B cell (primary cell): ENCODE measurements at regions not wholly inside any gene's neighbourhood (a gene's known extent, or its start where the extent isn't known, plus 50 kb on each side); places are given as distances from the start of the nearest gene placed in this dataset.

Experiments used
- ATAC-seq: fragments of 200-7000 bp; cut with Tn5 transposase; one replicate; pipeline ENCODE4 v1.10.0; 2021; ENCODE audit warnings: low read depth, mild to moderate bottlenecking, moderate number of reproducible peaks, moderate library complexity
- CTCF ChIA-PET: fragments of 350-600 bp; sonication (Branson Sonifier 250); formaldehyde crosslinking; loops from one replicate; lab custom pipeline; 2021; ENCODE audit warnings: antibody characterized with exemption, inconsistent platforms; lab: Charles Lee
- POLR2A ChIA-PET: fragments of 350-600 bp; sonication (Branson Sonifier 250); formaldehyde crosslinking; loops from one replicate; lab custom pipeline; 2021; ENCODE audit warnings: antibody characterized with exemption; lab: Charles Lee
- DNase-seq: peaks from one replicate; pipeline ENCODE4 v3.0.0; 2013
- H2AFZ ChIP-seq: 2 replicates; pipeline ENCODE4 v1.6.1; 2012; ENCODE audit warnings: mild to moderate bottlenecking, low read depth, low read length; ENCODE audit not compliant: insufficient read depth, poor library complexity, severe bottlenecking
- H3K27ac ChIP-seq, 2 donors: 1 replicate in 1 of 2; 2 replicates in 1 of 2; pipeline ENCODE4 v1.5.1; 2012 to 2013; ENCODE audit warnings: low read length in 2 of 2, mild to moderate bottlenecking in 2 of 2, moderate library complexity in 1 of 2
- H3K27me3 ChIP-seq, 4 experiments: fragments of 200-600 bp in 1 of 4; sonication (generic) in 1 of 4; replicated peaks in 1 of 4; 1 replicate in 2 of 4; 2 replicates in 2 of 4; pipeline versions ENCODE4 v1.6.1 to v1.7.0; 2013 to 2016; ENCODE audit warnings: low read length in 3 of 4, mild to moderate bottlenecking in 2 of 4, mixed read lengths in 1 of 4, moderate library complexity in 1 of 4; ENCODE audit not compliant: insufficient read depth in 4 of 4, control insufficient read depth in 3 of 4; ENCODE audit errors: control extremely low read depth in 1 of 4
- H3K36me3 ChIP-seq, 2 experiments: replicated peaks in 1 of 2; 1 replicate in 1 of 2; 2 replicates in 1 of 2; pipeline versions ENCODE4 v1.6.1 to v1.7.1; 2013; ENCODE audit warnings: low read length in 1 of 2; ENCODE audit not compliant: insufficient read depth in 2 of 2, control insufficient read depth in 1 of 2; ENCODE audit errors: control extremely low read depth in 1 of 2, extremely low read depth in 1 of 2
- H3K4me1 ChIP-seq, 2 donors: fragments of 200-600 bp in 1 of 2; sonication (generic) in 1 of 2; 1 replicate in 1 of 2; 2 replicates in 1 of 2; pipeline versions ENCODE4 v1.5.1 to v1.6.1; 2013 to 2017; ENCODE audit warnings: low read length in 2 of 2; ENCODE audit not compliant: control insufficient read depth in 2 of 2, insufficient read depth in 2 of 2
- H3K4me2 ChIP-seq: replicated peaks from 2 replicates; pipeline ENCODE3; 2012; ENCODE audit warnings: mild to moderate bottlenecking, low read depth, low read length; ENCODE audit not compliant: poor library complexity, severe bottlenecking
- H3K4me3 ChIP-seq, 5 experiments: fragments of 200-600 bp in 1 of 5; sonication (generic) in 1 of 5; 1 replicate in 3 of 5; 2 replicates in 2 of 5; pipeline versions ENCODE4 v1.5.1 to v1.7.0; 2011 to 2016; ENCODE audit warnings: low read length in 4 of 5, mild to moderate bottlenecking in 4 of 5, low read depth in 2 of 5, control low read depth in 1 of 5, moderate library complexity in 1 of 5; ENCODE audit not compliant: insufficient read depth in 1 of 5; ENCODE audit errors: control extremely low read depth in 1 of 5, extremely low read depth in 1 of 5
- H3K79me2 ChIP-seq: fragments of 200-600 bp; sonication (generic); one replicate; pipeline ENCODE4 v1.6.0; 2016; ENCODE audit warnings: low read length; ENCODE audit not compliant: control insufficient read depth, insufficient read depth
- H3K9ac ChIP-seq: fragments of 200-600 bp; sonication (generic); 2 replicates; pipeline ENCODE4 v1.6.1; 2017; ENCODE audit warnings: mild to moderate bottlenecking, low read length, moderate library complexity
- H3K9me3 ChIP-seq, 3 donors: one replicate each; pipeline versions ENCODE4 v1.6.1 to v1.7.1; 2013; ENCODE audit warnings: low read length in 2 of 3; ENCODE audit not compliant: control insufficient read depth in 2 of 3, insufficient read depth in 1 of 3; ENCODE audit errors: control extremely low read depth in 1 of 3
- H4K20me1 ChIP-seq: 2 replicates; pipeline ENCODE4 v1.6.0; 2012; ENCODE audit warnings: mild to moderate bottlenecking, low read length; ENCODE audit not compliant: insufficient read depth, control insufficient read depth, poor library complexity, severe bottlenecking
- H3K27ac Mint-ChIP-seq: one replicate; pipeline ENCODE4 v1.8.0; 2021; ENCODE audit warnings: mixed read lengths
- H3K27me3 Mint-ChIP-seq: one replicate; pipeline ENCODE4 v1.8.0; 2021; ENCODE audit warnings: mixed read lengths
- H3K4me1 Mint-ChIP-seq: one replicate; pipeline ENCODE4 v1.8.0; 2021; ENCODE audit warnings: mixed read lengths
- H3K4me3 Mint-ChIP-seq: one replicate; pipeline ENCODE4 v1.8.0; 2021; ENCODE audit warnings: mixed read lengths
- H3K9me3 Mint-ChIP-seq: one replicate; pipeline ENCODE4 v1.8.0; 2022; ENCODE audit warnings: mixed read lengths; ENCODE audit not compliant: insufficient read depth
- CTCF ChIP-seq: fragments of 200-600 bp; IDR thresholded peaks from one replicate; pipeline ENCODE4 v1.8.0; 2022; ENCODE audit warnings: antibody characterized with exemption, mild to moderate bottlenecking
- EZH2 ChIP-seq: IDR thresholded peaks from 2 replicates; pipeline ENCODE4 v1.6.1; 2012; ENCODE audit warnings: borderline replicate concordance, low read depth, mild to moderate bottlenecking, moderate library complexity, low read length; ENCODE audit not compliant: insufficient read depth, poor library complexity, severe bottlenecking
- WGBS: methylation state at CpG from one replicate; pipeline ENCODE4 v1.1.5; 2013; ENCODE audit warnings: missing lambda C conversion rate; ENCODE audit not compliant: insufficient coverage; 5-methylcytosine and 5-hydroxymethylcytosine counted together
- intact Hi-C: fragments of 100-400 bp; cut with micrococcal nuclease; formaldehyde crosslinking; loops from one replicate; pipeline ENCODE4 v1.10.0; 2022

- H3K4me1 Mint-ChIP-seq = peaks cover 2% of the 10 kb centered on the region
- DNase-seq = no peak
- no peak overlapping the region for H3K4me3 Mint-ChIP-seq
- H4K20me1 ChIP-seq = no peaks in the 10 kb centered on the region
- no peak overlapping the region for H3K4me3 ChIP-seq
- H3K9me3 ChIP-seq = no peaks in the 10 kb centered on the region
- intact Hi-C loops = no loop called here
- H3K4me2 ChIP-seq = no peak overlapping the region
- H3K9me3 Mint-ChIP-seq = no peaks in the 10 kb centered on the region
- no peaks in the 10 kb centered on the region for H3K36me3 ChIP-seq
- 90% methylated on average over 17 of the region's 18 CpGs for WGBS
- H3K27me3 ChIP-seq = no peaks in the 10 kb centered on the region
- TF ChIP-seq CTCF (no peak), EZH2 (no peak)
- POLR2A ChIA-PET = interaction anchor here (0.6 kb wide), 1 partner anchor 261 kb away, joined by 4 read pairs; no protein-coding TSS in a partner anchor
- H3K27ac ChIP-seq = no peak overlapping the region
- H3K4me1 ChIP-seq = no peaks in the 10 kb centered on the region
- CTCF ChIA-PET = interaction anchor here (0.7 kb wide), 1 partner anchor 65 kb away, joined by 3 read pairs; no protein-coding TSS in a partner anchor
- H3K27ac Mint-ChIP-seq = no peak overlapping the region
- H3K27me3 Mint-ChIP-seq = no peaks in the 10 kb centered on the region
- no peak overlapping the region for H2AFZ ChIP-seq
- H3K79me2 ChIP-seq = no peaks in the 10 kb centered on the region
- no peak overlapping the region for H3K9ac ChIP-seq
- no peak for ATAC-seq
Measured at GRCh38 chr16:11460820-11461594, 115.7 kb downstream of the RMI2 start.

- Histone ChIP-seq H3K36me3 (no peaks in the 10 kb centered on the region), H3K9ac (no peak overlapping the region), H3K27ac (no peak overlapping the region), H3K4me2 (no peak overlapping the region), H2AFZ (no peak overlapping the region), H3K4me1 (no peaks in the 10 kb centered on the region), H3K9me3 (no peaks in the 10 kb centered on the region), H3K4me3 (no peak overlapping the region), H3K79me2 (no peaks in the 10 kb centered on the region), H3K27me3 (no peaks in the 10 kb centered on the region), H4K20me1 (no peaks in the 10 kb centered on the region)
- intact Hi-C loops = no loop called here
- ATAC-seq (no peak), DNase-seq (no peak)
- ChIA-PET CTCF (interaction anchor here (0.7 kb wide), 1 partner anchor 66 kb away, joined by 3 read pairs; no protein-coding TSS in a partner anchor), POLR2A (no interaction called here)
- no peak overlapping the region for H3K27ac Mint-ChIP-seq
- H3K4me1 Mint-ChIP-seq = peaks cover 2% of the 10 kb centered on the region
- no peak for TF ChIP-seq EZH2
- TF ChIP-seq CTCF = no peak
- H3K9me3 Mint-ChIP-seq = no peaks in the 10 kb centered on the region
- WGBS = 62% methylated on average over 3 of the region's 6 CpGs
- H3K27me3 Mint-ChIP-seq = no peaks in the 10 kb centered on the region
- no peak overlapping the region for H3K4me3 Mint-ChIP-seq
Measured at GRCh38 chr16:11461595-11461990, 116.3 kb downstream of the RMI2 start.
